Neuronal stem cell (in vitro differentiated cells): ENCODE measurements at regions not wholly inside any gene's neighbourhood (a gene's known extent, or its start where the extent isn't known, plus 50 kb on each side); places are given as distances from the start of the nearest gene placed in this dataset.

Experiments
- DNase-seq: peaks from one replicate; pipeline ENCODE4 v3.0.0-alpha.2; 2013; ENCODE audit warnings: low spot score
- H2AFZ ChIP-seq: one replicate; pipeline ENCODE4 v1.6.1; 2013; ENCODE audit warnings: mild to moderate bottlenecking, low read length, inconsistent platforms
- H2AK5ac ChIP-seq: 2 replicates; pipeline ENCODE4 v1.6.1; 2013; ENCODE audit warnings: low read depth, mild to moderate bottlenecking, inconsistent platforms, low read length, moderate library complexity, mixed read lengths
- H2BK120ac ChIP-seq: 2 replicates; pipeline ENCODE4 v1.6.1; 2013; ENCODE audit warnings: low read depth, mild to moderate bottlenecking, inconsistent platforms, low read length, moderate library complexity, mixed read lengths
- H2BK12ac ChIP-seq: one replicate; pipeline ENCODE4 v1.6.1; 2013; ENCODE audit warnings: low read length, inconsistent platforms
- H2BK15ac ChIP-seq: 2 replicates; pipeline ENCODE4 v1.6.1; 2013; ENCODE audit warnings: mild to moderate bottlenecking, low read length, inconsistent platforms, mixed read lengths
- H2BK5ac ChIP-seq: one replicate; pipeline ENCODE4 v1.6.1; 2013; ENCODE audit warnings: inconsistent platforms, mild to moderate bottlenecking, low read length, moderate library complexity
- H3K14ac ChIP-seq: one replicate; pipeline ENCODE4 v1.6.1; 2013; ENCODE audit warnings: low read length, inconsistent platforms
- H3K18ac ChIP-seq: 2 replicates; pipeline ENCODE4 v1.6.1; 2013; ENCODE audit warnings: low read length, inconsistent platforms
- H3K23ac ChIP-seq: 2 replicates; pipeline ENCODE4 v1.6.1; 2013; ENCODE audit warnings: low read depth, mild to moderate bottlenecking, mixed read lengths, low read length, inconsistent platforms; ENCODE audit not compliant: poor library complexity
- H3K27ac ChIP-seq: replicated peaks from 3 replicates; pipeline ENCODE4 v1.5.1; 2013; ENCODE audit warnings: low read length, inconsistent platforms
- H3K27me3 ChIP-seq, 3 experiments: 2 replicates each; pipeline ENCODE4 v1.6.1; 2013; ENCODE audit warnings: low read length in 3 of 3, mild to moderate bottlenecking in 2 of 3, inconsistent platforms in 1 of 3, low read depth in 1 of 3, mixed read lengths in 1 of 3, moderate library complexity in 1 of 3; ENCODE audit not compliant: control insufficient read depth in 3 of 3, insufficient read depth in 3 of 3
- H3K36me3 ChIP-seq, 2 donors: replicated peaks in 1 of 2; 2 replicates each; pipeline ENCODE4 v1.6.1; 2013; ENCODE audit warnings: low read length in 2 of 2; ENCODE audit not compliant: control insufficient read depth in 2 of 2, insufficient read depth in 2 of 2
- H3K4ac ChIP-seq: 2 replicates; pipeline ENCODE4 v1.6.1; 2013; ENCODE audit warnings: inconsistent platforms, mild to moderate bottlenecking, low read length, moderate library complexity
- H3K4me1 ChIP-seq, 2 donors: 1 replicate in 1 of 2; 2 replicates in 1 of 2; pipeline ENCODE4 v1.6.1; 2013; ENCODE audit warnings: low read length in 2 of 2, low read depth in 1 of 2; ENCODE audit not compliant: control insufficient read depth in 2 of 2, insufficient read depth in 1 of 2
- H3K4me2 ChIP-seq: one replicate; pipeline ENCODE4 v1.6.1; 2013; ENCODE audit warnings: mild to moderate bottlenecking, low read length, inconsistent platforms; ENCODE audit not compliant: insufficient read depth, poor library complexity, severe bottlenecking
- H3K4me3 ChIP-seq, 2 donors: 2 replicates each; pipeline ENCODE4 v1.5.1; 2013; ENCODE audit warnings: low read length in 2 of 2, mild to moderate bottlenecking in 2 of 2, inconsistent platforms in 1 of 2, moderate library complexity in 1 of 2
- H3K79me1 ChIP-seq: one replicate; pipeline ENCODE4 v1.6.1; 2013; ENCODE audit warnings: low read depth, mild to moderate bottlenecking, inconsistent platforms, low read length, moderate library complexity
- H3K9ac ChIP-seq: one replicate; pipeline ENCODE4 v1.6.1; 2013; ENCODE audit warnings: mild to moderate bottlenecking, low read depth, low read length, inconsistent platforms; ENCODE audit not compliant: poor library complexity
- H3K9me3 ChIP-seq, 2 donors: replicated peaks in 1 of 2; 2 replicates each; pipeline versions ENCODE3 to v1.6.1; 2013; ENCODE audit warnings: low read length in 2 of 2, mild to moderate bottlenecking in 2 of 2, inconsistent platforms in 1 of 2, low read depth in 1 of 2, mixed read lengths in 1 of 2, moderate library complexity in 1 of 2; ENCODE audit not compliant: control insufficient read depth in 2 of 2, insufficient read depth in 1 of 2
- H4K8ac ChIP-seq: one replicate; pipeline ENCODE4 v1.6.1; 2013; ENCODE audit warnings: low read depth, mild to moderate bottlenecking, inconsistent platforms, low read length, moderate library complexity
- H4K91ac ChIP-seq: one replicate; pipeline ENCODE4 v1.6.1; 2013; ENCODE audit warnings: low read length, low read depth, mild to moderate bottlenecking, inconsistent platforms; ENCODE audit not compliant: poor library complexity
- WGBS, 2 donors: extraction: QIAGEN DNeasy Blood & Tissue Kit; methylation state at CpG; one replicate each; pipeline ENCODE4 v1.1.7; 2013; ENCODE audit warnings: missing lambda C conversion rate in 2 of 2, mixed read lengths in 1 of 2; ENCODE audit not compliant: insufficient read length in 2 of 2, insufficient replicate concordance in 1 of 2; ENCODE audit errors: extremely low coverage in 2 of 2; 5-methylcytosine and 5-hydroxymethylcytosine counted together

DNA sequence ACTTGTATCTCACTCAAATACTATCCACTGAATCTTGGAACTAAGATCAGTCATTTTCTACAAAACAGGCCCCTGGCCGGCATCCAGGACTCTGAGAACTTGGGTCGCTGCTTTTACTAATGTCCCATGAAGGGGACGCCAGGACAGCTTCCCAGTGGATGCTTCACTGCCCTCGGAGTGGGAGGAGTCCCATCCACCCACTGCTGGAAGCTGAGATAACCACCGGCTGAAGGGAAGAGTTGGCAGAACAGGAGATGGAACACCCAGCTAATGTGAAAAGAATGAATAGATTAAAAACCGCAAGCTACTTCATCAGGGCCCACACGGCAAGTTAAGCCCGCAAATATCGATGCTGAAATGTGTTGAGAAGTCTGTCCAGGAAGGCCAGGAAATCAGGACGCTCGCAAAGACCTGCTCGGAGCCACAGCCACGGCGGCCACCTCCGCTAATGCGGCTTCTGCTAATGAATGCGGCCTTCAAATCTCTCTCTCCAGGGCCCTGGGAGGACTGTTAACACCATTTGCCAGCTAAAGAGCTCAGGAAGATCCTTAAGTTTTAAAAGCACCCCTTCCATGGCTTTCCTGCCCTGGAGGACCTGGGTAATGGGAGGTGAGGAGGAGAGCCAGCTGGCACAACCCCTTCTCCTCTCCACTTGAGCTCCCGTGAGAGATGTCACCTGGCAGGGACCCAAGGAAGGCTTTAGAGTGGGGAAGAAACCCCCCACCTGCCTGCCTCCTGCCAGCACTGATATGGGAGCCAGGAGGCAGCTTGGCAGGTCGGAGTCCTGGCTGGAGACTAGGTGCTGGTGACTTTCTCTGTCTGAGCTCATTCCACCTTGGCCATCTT, 226.6 kb upstream of the RPL38 start:
- Histone ChIP-seq H3K23ac (no peak overlapping the region), H2BK5ac (no peak overlapping the region), H3K36me3 (no peaks in the 10 kb centered on the region), H2AK5ac (no peak overlapping the region), H3K9me3 (no peaks in the 10 kb centered on the region), H3K4me1 (peaks cover 0 to 4% of the 10 kb centered on the region in 2 donors), H3K18ac (no peak overlapping the region), H3K4me3 (no peak overlapping the region), H2BK12ac (no peak overlapping the region), H2AFZ (no peak overlapping the region), H3K9ac (no peak overlapping the region), H3K27me3 (peaks cover 0 to 5% (median 0%) of the 10 kb centered on the region in 3 experiments), H3K4me2 (no peak overlapping the region), H2BK120ac (no peak overlapping the region), H3K79me1 (no peaks in the 10 kb centered on the region), H4K91ac (no peak overlapping the region), H2BK15ac (no peak overlapping the region), H3K14ac (no peak overlapping the region), H3K4ac (no peak overlapping the region), H4K8ac (no peak overlapping the region), H3K27ac (no peak overlapping the region)
- WGBS, 2 donors = no CpG with 5 or more reads among the region's 19 CpGs
- DNase-seq = no peak

DNA sequence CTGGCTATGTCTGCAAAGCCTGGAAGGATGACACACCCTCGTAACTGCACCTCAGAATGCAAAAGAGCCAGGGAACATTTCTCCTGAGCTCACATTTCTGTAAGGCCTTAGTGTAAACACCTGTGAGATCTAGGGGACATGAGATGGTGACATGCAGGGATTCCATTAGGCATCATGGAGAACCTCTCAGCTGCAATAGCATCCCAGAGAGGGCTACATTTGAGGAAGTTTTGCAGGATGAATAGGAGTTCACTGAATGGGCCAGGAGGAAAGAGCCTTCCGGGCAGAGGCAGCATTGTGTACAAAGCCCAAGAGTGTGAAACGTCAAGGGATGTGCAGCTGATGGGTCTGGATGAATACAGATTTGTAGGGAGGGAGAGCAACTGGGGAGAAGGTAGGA, 223.0 kb upstream of the RPL38 start:
- H2BK120ac ChIP-seq = no peak overlapping the region
- no peak overlapping the region for H2BK12ac ChIP-seq
- no peak overlapping the region for H3K27ac ChIP-seq
- H4K8ac ChIP-seq = no peak overlapping the region
- H2BK15ac ChIP-seq = no peak overlapping the region
- no CpG with 5 or more reads among the region's 3 CpGs for WGBS, 2 donors
- peaks cover 0 to 5% (median 0%) of the 10 kb centered on the region in 3 experiments for H3K27me3 ChIP-seq
- no peak for DNase-seq
- H3K9me3 ChIP-seq = no peaks in the 10 kb centered on the region
- H2AK5ac ChIP-seq = no peak overlapping the region
- H3K4ac ChIP-seq = no peak overlapping the region
- H3K23ac ChIP-seq = no peak overlapping the region
- H4K91ac ChIP-seq = no peak overlapping the region
- no peak overlapping the region for H3K18ac ChIP-seq
- H2AFZ ChIP-seq = no peak overlapping the region
- H3K4me3 ChIP-seq = no peak overlapping the region
- no peak overlapping the region for H2BK5ac ChIP-seq
- no peak overlapping the region for H3K4me2 ChIP-seq
- H3K4me1 ChIP-seq = no peaks in the 10 kb centered on the region
- H3K9ac ChIP-seq = no peak overlapping the region
- no peaks in the 10 kb centered on the region for H3K79me1 ChIP-seq
- no peak overlapping the region for H3K14ac ChIP-seq
- H3K36me3 ChIP-seq = no peaks in the 10 kb centered on the region

DNA sequence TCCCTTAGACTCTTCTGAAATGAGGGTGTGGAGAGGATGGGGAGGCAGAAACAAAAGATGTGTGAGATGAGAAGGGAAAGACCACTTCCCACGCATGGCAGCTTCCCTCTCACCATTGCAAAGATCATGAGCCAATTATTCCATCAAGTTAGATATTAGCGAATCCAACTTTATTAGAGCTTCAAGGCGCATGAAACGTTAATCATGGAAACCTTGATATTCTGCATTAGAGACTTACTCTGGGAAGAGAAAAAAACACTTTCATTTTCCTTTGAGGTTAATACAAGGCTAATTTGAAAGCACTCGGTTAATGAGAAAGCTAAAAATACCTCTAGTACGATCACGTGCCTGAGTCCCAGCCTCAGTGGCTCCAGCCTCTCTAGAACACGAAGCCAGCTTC, 220.6 kb upstream of the RPL38 start:
- Histone ChIP-seq H3K18ac (no peak overlapping the region), H3K27me3 (no peaks in the 10 kb centered on the region), H2BK15ac (no peak overlapping the region)

DNA sequence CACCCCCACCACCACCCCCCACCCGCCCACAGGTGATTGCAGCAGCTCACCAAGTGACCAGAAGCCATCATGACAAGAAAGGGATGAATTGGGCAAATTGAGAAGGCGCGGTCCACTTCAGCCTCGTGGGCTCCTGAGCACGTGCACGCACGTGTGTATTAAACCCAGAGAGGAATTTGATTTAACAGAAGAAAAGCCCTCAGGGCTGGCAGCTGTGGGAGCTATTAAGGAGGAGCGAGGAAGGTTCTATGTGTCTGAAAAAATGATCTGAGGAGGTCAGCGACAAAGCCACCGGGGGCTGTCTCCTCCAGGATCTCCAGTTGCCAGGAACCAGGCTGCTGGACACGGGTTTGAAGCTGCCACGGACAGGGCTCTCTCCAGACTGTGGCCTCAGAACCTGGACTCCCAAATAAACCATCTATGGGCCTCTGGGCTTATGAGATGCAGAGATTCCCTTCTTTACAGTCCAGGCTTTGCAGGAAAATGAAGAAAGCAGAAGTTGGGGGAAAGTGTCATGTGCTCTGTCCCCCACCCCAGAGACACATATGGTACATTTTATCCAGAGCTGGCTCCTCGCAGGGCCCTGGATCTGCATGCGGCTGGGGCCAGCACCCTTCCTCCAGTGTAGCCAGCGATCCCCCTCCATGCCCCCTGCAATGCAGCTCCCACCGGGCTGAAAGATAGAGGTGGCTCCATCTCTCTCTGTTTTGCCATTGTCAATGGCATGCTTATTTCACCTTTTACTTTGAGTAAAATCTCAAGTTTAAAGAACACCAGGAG, 219.7 kb upstream of the RPL38 start:
- H2BK120ac ChIP-seq = no peak overlapping the region
- no peak overlapping the region for H2BK15ac ChIP-seq
- no peaks in the 10 kb centered on the region for H3K36me3 ChIP-seq
- no peaks in the 10 kb centered on the region for H3K79me1 ChIP-seq
- no peak overlapping the region for H2BK12ac ChIP-seq
- H2AFZ ChIP-seq = no peak overlapping the region
- H2AK5ac ChIP-seq = no peak overlapping the region
- H3K9ac ChIP-seq = no peak overlapping the region
- DNase-seq = no peak
- peak overlapping the region; percentile 51 for H3K18ac ChIP-seq
- no peak overlapping the region for H3K4me2 ChIP-seq
- H3K14ac ChIP-seq = no peak overlapping the region
- H4K91ac ChIP-seq = no peak overlapping the region
- no peaks in the 10 kb centered on the region for H3K9me3 ChIP-seq
- no peak overlapping the region for H3K23ac ChIP-seq
- no peak overlapping the region for H2BK5ac ChIP-seq
- no peak overlapping the region for H3K4ac ChIP-seq
- H3K27ac ChIP-seq = no peak overlapping the region
- no peaks in the 10 kb centered on the region for H3K4me1 ChIP-seq
- no peaks in the 10 kb centered on the region for H3K27me3 ChIP-seq
- WGBS, 2 donors = no CpG with 5 or more reads among the region's 16 CpGs
- H4K8ac ChIP-seq = no peak overlapping the region
- no peak overlapping the region for H3K4me3 ChIP-seq

More for the DNA sequence above, 220.6 kb upstream of the RPL38 start:
- H3K9ac ChIP-seq = no peak overlapping the region
- no peak overlapping the region for H3K4ac ChIP-seq
- H2BK5ac ChIP-seq = no peak overlapping the region
- no peak overlapping the region for H3K23ac ChIP-seq
- no peak overlapping the region for H2AFZ ChIP-seq
- no CpG with 5 or more reads among the region's 8 CpGs for WGBS, 2 donors
- no peak for DNase-seq
- H2AK5ac ChIP-seq = no peak overlapping the region
- no peak overlapping the region for H3K4me3 ChIP-seq
- no peak overlapping the region for H2BK120ac ChIP-seq
- H3K27ac ChIP-seq = no peak overlapping the region
- no peak overlapping the region for H4K8ac ChIP-seq
- H3K79me1 ChIP-seq = no peaks in the 10 kb centered on the region
- no peak overlapping the region for H4K91ac ChIP-seq
- no peak overlapping the region for H2BK12ac ChIP-seq
- no peak overlapping the region for H3K4me2 ChIP-seq
- no peaks in the 10 kb centered on the region for H3K36me3 ChIP-seq
- H3K14ac ChIP-seq = no peak overlapping the region
- no peaks in the 10 kb centered on the region for H3K4me1 ChIP-seq
- no peaks in the 10 kb centered on the region for H3K9me3 ChIP-seq
